Right renal cortex interstitium (tissue), 3 donors: ENCODE measurements at regions not wholly inside any gene's neighbourhood (a gene's known extent, or its start where the extent isn't known, plus 50 kb on each side); places are given as distances from the start of the nearest gene placed in this dataset.

Experiments
- DNase-seq, 3 donors: peaks; one replicate each; pipeline ENCODE4 v3.0.0-alpha.2; 2013; ENCODE audit warnings: low read depth in 3 of 3, low spot score in 2 of 3

GRCh38 chrX:20637351-20637750, 370.6 kb upstream of the RPS6KA3 start:
- no peak for DNase-seq

GRCh38 chrX:20633451-20633850, 366.7 kb upstream of the RPS6KA3 start:
- DNase-seq = no peak

GRCh38 chrX:20623448-20623847, 356.7 kb upstream of the RPS6KA3 start:
- DNase-seq = no peak

GRCh38 chrX:20620306-20620705, 353.6 kb upstream of the RPS6KA3 start:
- no peak for DNase-seq

GRCh38 chrX:20609916-20610415, 343.3 kb upstream of the RPS6KA3 start:
- no peak for DNase-seq

GRCh38 chrX:20606831-20607230, 340.1 kb upstream of the RPS6KA3 start:
- DNase-seq = no peak

GRCh38 chrX:20596856-20597255, 330.1 kb upstream of the RPS6KA3 start:
- no peak for DNase-seq

- DNase-seq = no peak
Measured at GRCh38 chrX:20595928-20596575, 329.3 kb upstream of the RPS6KA3 start.

GRCh38 chrX:20594985-20595384, 328.3 kb upstream of the RPS6KA3 start:
- DNase-seq = no peak

GRCh38 chrX:20593836-20594235, 327.1 kb upstream of the RPS6KA3 start:
- no peak for DNase-seq

GRCh38 chrX:20593402-20593801, 326.7 kb upstream of the RPS6KA3 start:
- DNase-seq = no peak

- DNase-seq = no peak
Measured at GRCh38 chrX:20591246-20591645, 324.5 kb upstream of the RPS6KA3 start.

GRCh38 chrX:20585782-20586181, 319.1 kb upstream of the RPS6KA3 start:
- no peak for DNase-seq

GRCh38 chrX:20571611-20572010, 304.9 kb upstream of the RPS6KA3 start:
- no peak for DNase-seq

GRCh38 chrX:20567108-20567507, 300.4 kb upstream of the RPS6KA3 start:
- DNase-seq = no peak

GRCh38 chrX:20547611-20548051, 280.9 kb upstream of the RPS6KA3 start:
- DNase-seq = peak in 2 of 3 donors; percentile 46 to 51

GRCh38 chrX:20545538-20545937, 278.8 kb upstream of the RPS6KA3 start:
- no peak for DNase-seq

- DNase-seq = no peak
Measured at GRCh38 chrX:20542072-20542471, 275.4 kb upstream of the RPS6KA3 start.

- DNase-seq = no peak
Measured at GRCh38 chrX:20538974-20539373, 272.3 kb upstream of the RPS6KA3 start.

GRCh38 chrX:20531667-20532066, 265.0 kb upstream of the RPS6KA3 start:
- DNase-seq = no peak

GRCh38 chrX:20530406-20530921, 263.8 kb upstream of the RPS6KA3 start:
- DNase-seq = peak in 1 of 3 donors; percentile 13

- no peak for DNase-seq
Measured at GRCh38 chrX:20529711-20530110, 263.0 kb upstream of the RPS6KA3 start.

GRCh38 chrX:20529301-20529700, 262.6 kb upstream of the RPS6KA3 start:
- DNase-seq = no peak
